Activated CD4-positive, alpha-beta T cell treated with anti-CD3 and anti-CD28 coated beads for 48 hours (primary cell): ENCODE measurements at regions not wholly inside any gene's neighbourhood (a gene's known extent, or its start where the extent isn't known, plus 50 kb on each side); places are given as distances from the start of the nearest gene placed in this dataset.
A peak's percentile ranks its signal among the peaks of the same experiment; 100 is the strongest.

Experiments
- DNase-seq: peaks from one replicate; pipeline ENCODE4 v3.0.0-alpha.2; 2020

DNA sequence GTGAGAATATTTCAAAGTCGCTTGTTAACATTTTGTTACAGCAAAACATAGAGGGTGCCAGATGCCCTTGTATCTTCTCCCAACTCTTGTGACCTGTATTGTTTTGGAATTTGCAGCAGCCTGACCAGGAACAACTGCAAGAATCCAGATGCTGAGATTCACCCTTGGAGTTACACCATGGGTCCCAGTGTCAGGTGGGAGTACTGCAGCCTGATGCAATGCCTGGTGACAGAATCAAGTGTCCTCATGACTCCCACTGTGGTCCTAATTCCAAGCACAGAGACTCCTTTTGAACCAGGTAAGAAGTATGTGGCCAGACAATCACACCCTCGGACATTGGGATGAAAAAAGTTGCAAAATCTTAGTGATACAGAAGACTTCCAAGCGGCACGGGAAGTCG lies 79.6 kb upstream of the MAP3K4 start:
- DNase-seq, result no peak

DNA sequence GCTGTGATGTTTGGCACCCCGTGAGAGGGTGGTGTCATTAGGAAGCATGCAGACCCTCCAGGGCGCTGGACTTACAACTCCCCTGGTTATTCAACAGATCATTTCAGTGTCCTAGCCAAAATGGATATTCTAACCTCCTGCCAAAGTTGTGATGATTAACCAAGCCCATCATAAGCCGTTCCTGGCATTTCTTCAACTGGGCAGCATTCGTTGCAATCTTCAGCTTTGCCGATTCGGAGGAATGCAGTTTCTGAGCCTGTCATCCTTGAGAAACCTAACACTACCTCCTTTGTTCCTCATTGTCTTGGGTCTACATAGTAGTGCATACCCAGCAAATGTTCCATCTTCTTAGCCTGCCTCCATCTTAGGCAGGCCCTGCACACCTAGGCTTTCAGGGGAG lies 79.2 kb upstream of the MAP3K4 start:
- no peak for DNase-seq

DNA sequence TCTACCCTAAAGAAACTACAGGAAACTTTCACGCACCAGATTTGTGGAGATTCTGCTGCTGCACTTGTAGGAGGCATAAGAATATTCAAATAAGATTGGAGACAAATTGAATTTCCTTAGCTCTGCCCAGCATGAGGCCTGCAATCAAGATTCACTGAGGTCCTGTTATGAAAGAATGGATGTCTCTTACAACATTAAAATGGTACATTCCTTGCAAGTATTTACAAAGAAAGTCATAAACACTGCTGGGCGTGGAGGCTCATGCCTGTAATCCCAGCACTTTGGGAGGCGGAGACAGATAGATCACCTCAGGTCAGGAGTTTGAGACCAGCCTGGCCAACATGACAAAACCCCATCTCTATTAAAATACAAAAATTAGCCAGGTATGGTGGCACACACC lies 74.0 kb upstream of the MAP3K4 start:
- no peak for DNase-seq

DNA sequence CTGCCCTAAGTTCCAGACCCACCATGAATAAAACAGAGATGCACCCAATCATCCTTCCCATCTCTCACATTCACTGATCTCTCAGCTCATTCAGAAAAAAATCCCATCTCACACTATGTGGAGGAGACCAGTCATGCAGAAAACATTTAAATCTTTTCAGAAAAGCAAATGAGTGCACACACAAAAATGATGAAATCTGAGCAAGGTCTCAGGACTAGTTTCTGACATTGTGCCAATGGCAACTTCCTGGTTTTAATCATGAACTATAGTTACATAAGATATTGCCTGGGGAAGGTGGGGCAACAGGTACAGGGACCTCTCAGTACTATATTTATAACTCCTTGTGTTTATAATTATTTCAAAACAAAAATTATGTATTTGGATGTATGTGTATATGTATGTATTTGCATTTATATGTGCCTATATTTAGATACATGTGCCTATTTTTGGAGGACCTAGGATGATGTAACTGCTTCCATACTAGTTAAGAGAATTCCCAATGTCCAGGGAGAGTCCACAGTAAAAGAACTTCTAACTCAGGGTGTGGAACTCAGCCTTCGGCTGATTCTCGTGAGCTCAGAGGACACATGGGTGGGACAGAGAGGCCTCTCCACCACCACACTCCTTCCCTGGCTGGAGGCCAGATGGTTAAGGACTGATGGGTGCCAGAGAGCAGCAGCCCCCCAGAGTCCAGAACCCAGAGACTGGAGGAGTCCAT lies 71.7 kb upstream of the MAP3K4 start:
- no peak for DNase-seq

DNA sequence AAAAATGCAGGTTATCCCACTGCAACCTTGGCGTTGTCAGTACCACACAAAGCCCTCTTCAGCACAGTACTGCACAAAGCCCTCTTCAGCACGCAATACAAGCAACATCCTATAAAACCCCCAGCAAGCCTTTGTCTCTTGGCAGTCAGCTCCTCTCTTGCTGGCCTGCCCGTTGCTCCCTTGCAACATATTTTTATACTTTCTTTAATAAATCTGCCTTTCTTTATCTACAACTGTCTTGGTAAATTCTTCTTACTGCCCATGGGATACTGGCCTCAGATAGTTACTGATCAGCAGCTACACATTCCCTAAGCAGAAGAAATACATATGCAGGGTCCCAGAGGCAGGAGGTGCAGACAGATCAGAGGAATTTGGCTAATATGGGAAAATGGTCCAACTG lies 70.5 kb upstream of the MAP3K4 start:
- no peak for DNase-seq

DNA sequence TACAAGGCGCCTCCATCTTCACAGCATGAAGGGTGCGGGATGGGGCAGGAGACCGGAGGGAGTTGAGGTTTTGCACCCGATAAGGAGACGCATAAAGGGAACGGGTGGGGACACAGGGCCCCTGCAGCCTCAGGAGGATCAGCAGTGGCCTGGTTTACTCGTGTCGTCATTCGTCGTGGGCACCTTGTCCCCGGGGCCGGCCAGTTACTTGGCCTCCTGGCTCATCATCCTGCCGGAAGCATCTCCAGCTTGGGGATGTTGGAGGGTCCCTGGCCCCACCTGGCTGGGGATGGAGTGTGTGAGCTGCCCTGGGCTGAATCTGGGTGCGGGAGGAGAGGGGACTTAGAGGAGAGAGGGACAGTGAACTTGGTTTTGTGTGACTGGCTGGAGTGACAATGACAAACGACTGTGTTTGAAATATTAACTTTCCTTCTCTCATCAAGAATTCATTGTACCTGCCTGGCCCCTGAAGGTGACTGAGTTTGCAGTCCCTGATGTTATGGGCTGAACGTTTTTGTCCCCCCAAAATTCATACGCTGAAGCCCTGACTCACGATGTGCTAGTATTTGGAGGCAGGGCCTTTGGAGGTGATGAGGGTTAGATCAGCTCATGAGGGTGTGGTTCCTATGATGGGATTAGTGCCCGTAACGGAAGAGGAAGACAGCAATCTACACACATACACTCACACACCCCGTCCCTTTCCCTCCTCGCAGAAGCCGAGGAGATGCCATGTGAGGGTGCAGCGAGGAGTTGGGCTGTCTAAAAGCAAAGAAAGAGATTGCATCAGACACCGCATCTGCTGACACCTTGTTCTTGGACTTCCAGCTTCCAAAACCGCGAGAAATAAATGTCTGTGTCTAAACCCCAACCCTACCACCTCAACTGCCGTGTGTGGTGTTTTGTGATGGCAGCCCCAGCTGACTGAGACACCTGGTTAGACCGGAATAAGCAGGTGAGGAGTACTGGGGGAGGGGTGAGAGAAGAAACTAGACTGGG lies 65.0 kb upstream of the MAP3K4 start:
- DNase-seq, result no peak

DNA sequence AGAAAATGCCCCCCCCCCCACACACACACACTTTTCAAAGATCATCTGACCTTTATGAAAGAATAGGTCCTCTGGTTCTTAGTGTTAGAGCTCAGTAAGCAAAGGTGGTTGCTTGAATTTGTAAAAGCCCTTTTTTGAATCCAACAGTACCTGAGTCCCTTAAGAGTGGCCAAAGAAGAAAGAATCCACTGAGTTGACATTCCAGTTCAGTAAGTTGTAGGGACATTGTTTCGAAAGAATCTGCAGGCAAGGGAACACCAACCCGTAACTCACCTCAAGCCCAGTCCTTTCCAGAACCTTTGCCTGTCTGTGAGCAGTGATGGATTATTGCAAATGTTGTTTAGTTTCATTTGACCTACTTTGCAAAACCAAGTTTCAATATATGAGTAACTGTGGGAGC lies 64.2 kb upstream of the MAP3K4 start:
- DNase-seq, result no peak

DNA sequence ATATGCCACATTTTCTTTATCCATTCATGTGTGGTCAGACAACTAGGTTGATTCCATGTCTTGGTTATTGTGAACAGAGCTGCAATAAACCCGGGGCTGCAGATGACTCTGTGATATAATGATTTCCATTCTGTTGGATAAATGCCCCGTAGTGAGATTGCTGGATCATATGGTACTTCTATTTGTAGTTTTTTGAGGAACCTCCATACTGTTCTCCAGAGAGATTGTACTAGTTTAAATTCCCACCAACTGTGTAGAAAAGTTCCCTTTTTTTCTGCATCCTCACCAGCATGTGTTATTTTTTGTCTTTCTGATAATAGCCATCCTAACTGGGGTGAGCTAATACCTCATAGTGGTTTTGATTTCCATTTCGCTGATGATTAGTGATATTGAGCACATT lies 62.2 kb upstream of the MAP3K4 start:
- no peak for DNase-seq

DNA sequence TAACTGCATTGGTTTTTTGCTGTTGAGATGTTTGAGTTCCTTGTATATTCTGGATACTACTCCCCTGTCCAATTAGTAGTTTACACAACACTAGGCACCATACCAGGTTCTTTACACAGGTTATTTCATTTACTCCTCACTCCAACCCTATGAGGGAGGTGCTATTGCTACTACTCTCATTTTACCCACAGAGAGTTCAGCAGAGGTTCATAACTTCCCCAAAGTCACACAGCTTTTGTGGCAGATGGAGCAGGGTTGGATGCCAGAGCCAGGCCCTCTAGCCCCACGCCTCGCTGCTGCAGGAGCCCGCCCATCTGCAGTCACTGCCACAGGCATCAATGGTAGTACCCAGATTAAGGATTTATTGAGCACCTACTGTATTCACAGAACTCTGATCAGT lies 61.7 kb upstream of the MAP3K4 start:
- no peak for DNase-seq

DNA sequence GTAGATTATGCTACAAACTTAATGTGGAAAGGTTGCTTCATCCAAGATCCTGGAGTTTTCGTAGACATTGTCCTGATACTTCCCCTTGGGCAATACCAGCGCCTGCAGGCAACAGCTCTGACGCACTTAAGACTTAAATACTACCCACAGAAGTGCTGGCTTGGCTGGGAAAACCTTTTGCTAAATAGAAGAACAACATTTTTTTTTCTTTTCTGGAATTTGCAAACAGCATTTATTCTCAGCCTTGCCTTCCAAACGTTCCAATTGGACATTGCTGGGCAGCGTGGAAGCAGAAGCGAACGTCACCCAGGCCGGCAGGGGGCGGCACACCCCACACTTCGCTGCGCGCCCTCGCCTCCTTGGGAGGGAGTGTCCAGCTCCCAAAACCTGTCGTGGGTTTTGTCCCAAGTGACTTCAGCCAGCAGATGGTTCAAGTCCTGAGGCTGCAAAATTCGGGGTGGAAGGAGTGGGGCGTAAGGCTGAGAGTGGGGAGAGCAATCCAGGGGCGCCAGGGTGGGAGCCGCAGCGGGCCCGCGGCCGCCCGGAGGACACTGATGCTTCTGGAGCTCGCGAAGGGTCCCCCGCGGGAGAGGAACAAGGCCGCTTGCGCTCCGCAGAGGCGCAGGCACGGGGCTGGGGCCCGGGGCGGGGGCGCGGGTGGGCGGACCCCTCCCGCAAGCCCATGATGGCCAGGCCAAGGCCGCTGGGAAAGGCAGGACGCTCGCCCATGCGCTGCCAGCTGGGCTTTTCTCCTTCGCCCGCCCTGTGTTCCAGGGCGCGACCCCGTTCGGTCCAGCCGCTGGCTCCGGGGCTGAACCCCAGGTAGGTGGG lies 60.8 kb upstream of the MAP3K4 start:
- peak; percentile 72 for DNase-seq

DNA sequence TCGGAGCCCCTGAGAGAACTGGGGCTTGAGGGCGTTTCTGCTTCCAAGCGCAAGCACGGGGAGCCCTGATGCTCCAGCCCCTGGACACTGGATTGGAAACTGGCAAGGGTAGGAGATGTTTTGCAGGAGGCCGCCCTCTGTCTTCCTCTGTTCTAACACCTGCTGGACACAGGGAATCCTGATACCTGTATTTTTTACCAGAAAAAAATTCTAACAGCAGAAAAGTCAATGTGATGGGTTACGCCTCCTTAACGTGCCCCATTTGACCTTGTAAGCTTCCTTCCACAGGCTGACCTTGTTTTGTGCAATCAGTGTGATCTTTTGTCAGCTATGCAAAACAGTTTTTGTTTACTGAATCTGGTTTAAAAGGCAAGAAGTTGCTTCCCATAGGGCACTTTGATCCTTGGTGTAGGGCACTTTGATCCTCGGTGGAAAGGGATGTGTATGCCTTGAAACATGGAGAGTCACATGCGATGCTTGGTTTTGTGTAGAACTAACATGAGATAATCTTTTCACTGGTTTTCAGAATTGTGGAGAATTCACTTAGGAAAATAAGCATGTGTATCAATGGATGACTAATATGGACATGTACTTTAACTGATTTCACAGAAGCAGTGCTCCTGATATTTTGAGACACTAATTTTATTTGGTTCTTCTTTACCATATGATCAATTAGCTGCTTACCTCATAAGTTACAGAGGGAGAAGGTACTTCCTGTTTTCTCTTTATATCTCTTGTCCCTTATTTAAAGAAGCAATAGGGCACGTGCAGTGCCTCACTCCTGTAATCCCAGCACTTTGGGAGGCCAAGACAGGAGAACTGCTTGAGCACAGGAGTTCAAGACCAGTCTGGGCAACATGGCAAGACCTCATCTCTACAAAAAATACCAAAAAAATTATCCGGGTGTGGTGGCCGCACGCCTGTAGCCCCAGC lies 59.9 kb upstream of the MAP3K4 start:
- no peak for DNase-seq

DNA sequence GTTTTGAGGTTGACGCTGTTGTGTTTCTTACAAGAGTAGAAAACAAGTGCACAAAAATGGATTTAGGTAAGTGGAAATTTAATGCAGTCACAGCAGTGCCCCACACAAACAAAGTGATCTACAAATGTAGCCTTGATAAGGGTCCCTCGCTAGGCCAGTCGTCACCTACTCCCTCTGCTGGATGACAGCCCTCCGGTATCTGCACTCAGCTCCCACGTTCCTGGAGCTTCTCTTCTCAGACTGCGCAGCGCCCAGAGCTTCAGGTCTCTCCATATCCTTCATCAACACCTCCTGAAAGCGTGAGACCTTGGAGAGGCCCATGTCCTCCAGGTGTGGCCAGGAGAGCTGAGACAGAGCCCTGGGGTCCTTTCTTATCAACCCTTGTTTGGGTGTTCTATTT lies 58.3 kb upstream of the MAP3K4 start:
- no peak for DNase-seq

DNA sequence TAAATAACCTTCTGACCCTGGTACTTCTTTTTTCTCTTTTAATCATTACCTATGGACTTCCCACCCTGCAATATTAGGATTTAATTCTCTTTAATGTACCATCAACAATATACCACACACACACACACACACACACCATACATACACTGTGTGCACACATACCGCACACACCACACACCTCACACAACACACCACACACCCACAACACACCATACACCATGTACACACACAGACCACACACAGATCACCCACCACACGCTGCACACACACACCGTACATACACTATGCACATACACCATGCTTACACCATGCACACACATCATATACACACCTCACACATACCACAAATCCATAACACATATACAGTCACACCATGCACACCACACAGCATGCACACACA lies 57.4 kb upstream of the MAP3K4 start:
- no peak for DNase-seq

DNA sequence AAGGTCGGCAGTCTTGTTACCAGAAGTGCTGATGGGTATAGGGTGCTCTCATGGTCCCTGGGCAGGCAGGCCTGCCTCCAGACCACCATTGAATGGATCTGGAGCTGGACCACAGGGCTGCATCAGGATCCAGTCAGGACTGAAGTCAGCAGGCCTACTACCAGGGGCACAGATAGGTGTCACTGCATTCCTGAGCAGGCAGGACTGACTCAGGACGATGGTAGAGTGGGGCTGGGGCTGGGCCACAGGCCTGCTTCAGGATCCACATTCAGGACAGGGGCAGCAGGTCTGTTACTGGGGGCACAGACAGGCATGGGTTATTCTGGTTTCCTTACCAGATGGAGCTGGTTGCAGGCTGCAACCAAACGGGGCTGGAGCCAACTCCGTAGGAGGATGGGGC lies 51.4 kb upstream of the MAP3K4 start:
- DNase-seq, result no peak
